Neural progenitor cell (in vitro differentiated cells): ENCODE measurements at regions not wholly inside any gene's neighbourhood (a gene's known extent, or its start where the extent isn't known, plus 50 kb on each side); places are given as distances from the start of the nearest gene placed in this dataset.

Experiments used
- DNase-seq: peaks from one replicate; pipeline ENCODE4 v3.0.0-alpha.2; 2016; ENCODE audit warnings: low spot score
- H2AFZ ChIP-seq: fragments of 200-600 bp; sonication (generic); replicated peaks from 2 replicates; pipeline ENCODE4 v1.6.1; 2016; ENCODE audit warnings: antibody characterized with exemption
- H3F3A ChIP-seq: fragments of 200-600 bp; sonication (generic); 2 replicates; pipeline ENCODE4 v1.6.1; 2016; ENCODE audit warnings: antibody characterized with exemption, low read depth
- H3K27ac ChIP-seq: fragments of 200-600 bp; sonication (generic); 2 replicates; pipeline ENCODE4 v1.5.1; 2016; ENCODE audit warnings: mild to moderate bottlenecking
- H3K27me3 ChIP-seq: fragments of 200-600 bp; sonication (generic); 2 replicates; pipeline ENCODE4 v1.6.1; 2016; ENCODE audit warnings: mild to moderate bottlenecking, moderate library complexity
- H3K36me3 ChIP-seq: fragments of 200-600 bp; sonication (generic); 2 replicates; pipeline ENCODE4 v1.5.1; 2016
- H3K4me1 ChIP-seq: fragments of 200-600 bp; sonication (generic); 2 replicates; pipeline ENCODE4 v1.6.1; 2016; ENCODE audit warnings: mixed run types
- H3K4me2 ChIP-seq: fragments of 200-600 bp; sonication (generic); 2 replicates; pipeline ENCODE4 v1.6.1; 2016
- H3K4me3 ChIP-seq: fragments of 200-600 bp; sonication (generic); 2 replicates; pipeline ENCODE4 v1.5.1; 2016
- H3K79me2 ChIP-seq: fragments of 200-600 bp; sonication (generic); 2 replicates; pipeline ENCODE4 v1.6.1; 2016; ENCODE audit warnings: low read depth
- H3K9ac ChIP-seq: fragments of 200-600 bp; sonication (generic); 2 replicates; pipeline ENCODE4 v1.6.1; 2016
- H3K9me3 ChIP-seq: fragments of 200-600 bp; sonication (generic); 2 replicates; pipeline ENCODE4 v1.5.1; 2016; ENCODE audit warnings: low read depth
- H4K20me1 ChIP-seq: fragments of 200-600 bp; sonication (generic); 2 replicates; pipeline ENCODE4 v1.6.1; 2016; ENCODE audit warnings: low read depth
- H3K27ac Mint-ChIP-seq: 3 replicates; pipeline ENCODE4 v1.8.0; 2021; ENCODE audit warnings: mixed read lengths
- H3K27me3 Mint-ChIP-seq: 2 replicates; pipeline ENCODE4 v1.8.0; 2022; ENCODE audit warnings: low read depth, mild to moderate bottlenecking, inconsistent platforms, moderate library complexity, mixed read lengths; ENCODE audit not compliant: insufficient read depth
- H3K36me3 Mint-ChIP-seq: 3 replicates; pipeline ENCODE4 v1.8.0; 2021; ENCODE audit warnings: mixed read lengths
- H3K4me1 Mint-ChIP-seq: 3 replicates; pipeline ENCODE4 v1.8.0; 2021; ENCODE audit warnings: mixed read lengths
- H3K4me3 Mint-ChIP-seq: 3 replicates; pipeline ENCODE4 v1.8.0; 2021; ENCODE audit warnings: mild to moderate bottlenecking, moderate library complexity, mixed read lengths
- H3K9me3 Mint-ChIP-seq: 3 replicates; pipeline ENCODE4 v1.8.0; 2020; ENCODE audit warnings: mixed read lengths
- CTCF ChIP-seq: fragments of 200-600 bp; sonication (generic); IDR thresholded peaks from 2 replicates; pipeline ENCODE4 v1.5.1; 2017; ENCODE audit warnings: antibody characterized with exemption, mild to moderate bottlenecking
- EZH2 ChIP-seq: fragments of 200-600 bp; sonication (generic); IDR thresholded peaks from 2 replicates; pipeline ENCODE4 v1.6.1; 2017; ENCODE audit warnings: antibody characterized with exemption, mild to moderate bottlenecking, moderate library complexity
- EZH2phosphoT487 ChIP-seq: fragments of 200-600 bp; sonication (generic); IDR thresholded peaks from 2 replicates; pipeline ENCODE4 v1.6.1; 2017; ENCODE audit warnings: antibody characterized with exemption

GRCh38 chr5:15421381-15421780 is 78.6 kb upstream of the FBXL7 start:
- H3K27me3 Mint-ChIP-seq: peaks cover 2% of the 10 kb centered on the region
- H3K4me2 ChIP-seq: no peak overlapping the region
- H3K4me1 ChIP-seq: no peaks in the 10 kb centered on the region
- no peaks in the 10 kb centered on the region for H3K9me3 Mint-ChIP-seq
- no peak for TF ChIP-seq EZH2phosphoT487
- no peak for TF ChIP-seq EZH2
- no peak for TF ChIP-seq CTCF
- DNase-seq: no peak
- no peak overlapping the region for H3K9ac ChIP-seq
- H3K36me3 Mint-ChIP-seq: no peaks in the 10 kb centered on the region
- no peak overlapping the region for H3K27ac Mint-ChIP-seq
- no peaks in the 10 kb centered on the region for H4K20me1 ChIP-seq
- no peaks in the 10 kb centered on the region for H3K9me3 ChIP-seq
- H3K4me1 Mint-ChIP-seq: peaks cover 7% of the 10 kb centered on the region
- H3K27ac ChIP-seq: no peak overlapping the region
- H2AFZ ChIP-seq: no peak overlapping the region
- H3K4me3 Mint-ChIP-seq: no peak overlapping the region
- no peaks in the 10 kb centered on the region for H3K79me2 ChIP-seq
- H3K4me3 ChIP-seq: no peak overlapping the region
- H3F3A ChIP-seq: no peaks in the 10 kb centered on the region
- H3K27me3 ChIP-seq: no peaks in the 10 kb centered on the region
- no peaks in the 10 kb centered on the region for H3K36me3 ChIP-seq

- no peak overlapping the region for H2AFZ ChIP-seq
- H3K9ac ChIP-seq: no peak overlapping the region
- H3K27ac Mint-ChIP-seq: no peak overlapping the region
- no peaks in the 10 kb centered on the region for H3K27me3 ChIP-seq
- peaks cover under 1% of the 10 kb centered on the region for H3K27me3 Mint-ChIP-seq
- H3K36me3 Mint-ChIP-seq: no peaks in the 10 kb centered on the region
- H3K4me3 ChIP-seq: no peak overlapping the region
- H3K9me3 ChIP-seq: no peaks in the 10 kb centered on the region
- no peaks in the 10 kb centered on the region for H3K4me1 Mint-ChIP-seq
- H3K36me3 ChIP-seq: no peaks in the 10 kb centered on the region
- H3K4me3 Mint-ChIP-seq: no peak overlapping the region
- DNase-seq: no peak
- H3K27ac ChIP-seq: no peak overlapping the region
- no peaks in the 10 kb centered on the region for H4K20me1 ChIP-seq
- no peaks in the 10 kb centered on the region for H3K79me2 ChIP-seq
- no peaks in the 10 kb centered on the region for H3K4me1 ChIP-seq
- no peaks in the 10 kb centered on the region for H3K9me3 Mint-ChIP-seq
- H3F3A ChIP-seq: no peaks in the 10 kb centered on the region
- TF ChIP-seq EZH2 (no peak), CTCF (no peak), EZH2phosphoT487 (no peak)
- no peak overlapping the region for H3K4me2 ChIP-seq
These were observed 79.8 kb upstream of the FBXL7 start for GRCh38 chr5:15420201-15420600.

GRCh38 chr5:15417156-15417555 is 82.8 kb upstream of the FBXL7 start:
- TF ChIP-seq EZH2phosphoT487: no peak
- no peak for TF ChIP-seq EZH2
- TF ChIP-seq CTCF: no peak
- H3K36me3 ChIP-seq: no peaks in the 10 kb centered on the region
- DNase-seq: no peak
- Mint-ChIP-seq H3K4me1 (no peaks in the 10 kb centered on the region), H3K27me3 (peaks cover 5% of the 10 kb centered on the region), H3K36me3 (no peaks in the 10 kb centered on the region), H3K27ac (no peak overlapping the region), H3K4me3 (no peak overlapping the region), H3K9me3 (peaks cover 2% of the 10 kb centered on the region)
- no peak overlapping the region for H3K27ac ChIP-seq
- no peak overlapping the region for H2AFZ ChIP-seq
- no peak overlapping the region for H3K4me2 ChIP-seq
- no peaks in the 10 kb centered on the region for H3K27me3 ChIP-seq
- H3K79me2 ChIP-seq: no peaks in the 10 kb centered on the region
- peaks cover 10% of the 10 kb centered on the region for H3F3A ChIP-seq
- no peaks in the 10 kb centered on the region for H3K9me3 ChIP-seq
- no peaks in the 10 kb centered on the region for H3K4me1 ChIP-seq
- H4K20me1 ChIP-seq: no peaks in the 10 kb centered on the region
- no peak overlapping the region for H3K4me3 ChIP-seq
- no peak overlapping the region for H3K9ac ChIP-seq

- no peak overlapping the region for H2AFZ ChIP-seq
- no peaks in the 10 kb centered on the region for H3K36me3 Mint-ChIP-seq
- H3K4me1 Mint-ChIP-seq: no peaks in the 10 kb centered on the region
- no peak overlapping the region for H3K27ac ChIP-seq
- no peaks in the 10 kb centered on the region for H4K20me1 ChIP-seq
- H3K4me3 ChIP-seq: no peak overlapping the region
- H3K9ac ChIP-seq: no peak overlapping the region
- H3K27me3 Mint-ChIP-seq: no peaks in the 10 kb centered on the region
- no peak overlapping the region for H3K4me3 Mint-ChIP-seq
- no peaks in the 10 kb centered on the region for H3F3A ChIP-seq
- no peaks in the 10 kb centered on the region for H3K27me3 ChIP-seq
- no peaks in the 10 kb centered on the region for H3K79me2 ChIP-seq
- TF ChIP-seq CTCF: no peak
- no peak for TF ChIP-seq EZH2
- no peak for TF ChIP-seq EZH2phosphoT487
- H3K27ac Mint-ChIP-seq: no peak overlapping the region
- H3K9me3 Mint-ChIP-seq: peaks cover 7% of the 10 kb centered on the region
- H3K9me3 ChIP-seq: peaks cover 6% of the 10 kb centered on the region
- DNase-seq: no peak
- no peak overlapping the region for H3K4me2 ChIP-seq
- no peaks in the 10 kb centered on the region for H3K4me1 ChIP-seq
- H3K36me3 ChIP-seq: no peaks in the 10 kb centered on the region
These were observed 93.5 kb upstream of the FBXL7 start for GRCh38 chr5:15406478-15406877.
